Heart left ventricle (tissue), 16 donors: ENCODE measurements at regions not wholly inside any gene's neighbourhood (a gene's known extent, or its start where the extent isn't known, plus 50 kb on each side); places are given as distances from the start of the nearest gene placed in this dataset.

Experiments used
- ATAC-seq, 4 donors: fragments of 200-7000 bp; cut with Tn5 transposase; one replicate each; pipeline ENCODE4 v1.9.1; 2020 to 2022; ENCODE audit warnings: moderate library complexity in 4 of 4, mild to moderate bottlenecking in 3 of 4, moderate number of reproducible peaks in 1 of 4
- DNase-seq, 5 donors: peaks; one replicate each; pipeline ENCODE4 v3.0.0-alpha.2; 2020
- H3K27ac ChIP-seq, 12 donors: fragments of 200-600 bp; sonication (generic) in 4 of 12; one replicate each; pipeline versions ENCODE4 v1.5.0 to v1.8.0; 2016 to 2022; ENCODE audit warnings: mild to moderate bottlenecking in 2 of 12
- H3K27me3 ChIP-seq, 9 donors: fragments of 200-600 bp; sonication (generic) in 2 of 9; one replicate each; pipeline versions ENCODE4 v1.5.1 to v1.8.0; 2016 to 2022; ENCODE audit warnings: mild to moderate bottlenecking in 3 of 9
- H3K36me3 ChIP-seq, 9 donors: fragments of 200-600 bp; sonication (generic) in 2 of 9; one replicate each; pipeline versions ENCODE4 v1.5.0 to v1.8.0; 2018 to 2022; ENCODE audit warnings: mild to moderate bottlenecking in 2 of 9
- H3K4me1 ChIP-seq, 12 donors: fragments of 200-600 bp; sonication (generic) in 4 of 12; one replicate each; pipeline versions ENCODE4 v1.5.0 to v1.8.0; 2016 to 2022; ENCODE audit warnings: mild to moderate bottlenecking in 3 of 12
- H3K4me3 ChIP-seq, 12 donors: fragments of 200-600 bp; sonication (generic) in 4 of 12; one replicate each; pipeline versions ENCODE4 v1.5.0 to v1.8.0; 2017 to 2022; ENCODE audit warnings: mild to moderate bottlenecking in 9 of 12, moderate library complexity in 4 of 12
- H3K9me3 ChIP-seq, 12 donors: fragments of 200-600 bp; sonication (generic) in 4 of 12; one replicate each; pipeline versions ENCODE4 v1.5.0 to v1.8.0; 2016 to 2022; ENCODE audit warnings: mild to moderate bottlenecking in 1 of 12
- POLR2A ChIP-seq, 2 donors: fragments of 450-650 bp; IDR thresholded peaks; one replicate each; pipeline ENCODE4 v1.6.1; 2017; ENCODE audit warnings: antibody characterized with exemption in 2 of 2, mild to moderate bottlenecking in 2 of 2, moderate library complexity in 2 of 2
- WGBS, 4 donors: extraction: QIAGEN DNeasy Blood & Tissue Kit in 2 of 4; methylation state at CpG; one replicate each; pipeline versions ENCODE4 v1.1.5 to v1.1.7; 2013 to 2018; 5-methylcytosine and 5-hydroxymethylcytosine counted together
- intact Hi-C, 10 donors: fragments of 100-400 bp; cut with DNase I; formaldehyde crosslinking; loops; one replicate each; pipeline versions ENCODE4 v1.11.1 to v1.14.2; 2022
- TF ChIP-seq, protein P1 (sequence below), 12 donors: fragments of 200-600 bp; sonication (generic) in 4 of 12; IDR thresholded peaks; one replicate each; pipeline versions ENCODE4 v1.5.0 to v1.8.0; 2018 to 2022; ENCODE audit warnings: antibody characterized with exemption in 12 of 12, mild to moderate bottlenecking in 5 of 12
- donor health status: ischemic (EF 13 %, LVEDD 7.1; RV severe dilation, severe dysfunction).
- donor health status: healthy with polysubstance abuse.
- donor health status: DM: no; HTN: yes; CAD: no.
- donor health status: DM: no; HTN: no; CAD: no.
- donor health status: ischemic (EF 25% LVEDD 6.9; RV normal size, moderate dysfunction).
- donor health status: ischemic (EF 25% LVEDD 5.7; RV mildly dilated, moderate dysfunction).
- donor health status: healthy.
- donor health status: DM: yes; HTN: yes; CAD: no.
- donor health status: ischemic (EF 35%, LVEDD 5.7; RV mildly dilated, moderate dysfunction).
- donor health status: nonischemic (EF 11% LVEDD 7.7; RV severe dilation, severe dysfunction).
- donor health status: DM: yes; HTN: yes; CAD: no.
- donor health status: PGD.
- donor health status: ischemic (EF 29% LVEDD 5.4; RV normal size, mild dysfunction).
- donor health status: nonischemic (EF 23%, LVEDD 6.1; RV moderate dilation, normal function).

DNA sequence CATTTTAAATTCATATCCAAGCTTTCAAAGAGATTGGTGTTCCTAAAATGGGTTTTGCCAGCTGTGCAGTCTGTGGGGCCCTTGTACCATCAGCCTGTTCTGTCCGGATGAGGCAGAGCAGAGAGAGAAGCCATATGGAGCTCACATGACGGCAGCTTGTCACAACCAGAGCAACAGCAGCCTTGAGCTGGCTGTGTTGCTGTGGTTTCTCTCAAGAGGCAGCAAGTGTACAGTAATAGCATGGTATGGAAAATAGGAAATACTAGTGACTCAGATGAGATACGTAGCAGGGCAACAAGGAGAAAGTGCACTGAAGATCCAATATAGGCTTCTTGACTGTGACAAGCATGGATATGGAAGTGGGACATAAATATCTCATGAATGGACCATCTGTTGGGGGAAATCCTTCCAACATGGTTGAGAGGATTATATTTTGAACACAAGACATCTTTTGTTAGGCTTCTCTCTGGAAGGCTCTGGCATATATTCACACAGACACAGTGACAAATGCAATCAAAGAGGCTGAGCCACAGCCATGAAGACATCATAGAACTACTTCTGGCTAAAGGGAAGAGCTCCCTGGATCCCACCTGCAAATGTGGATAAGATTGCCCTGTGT, 251.0 kb upstream of the TAC1 start:
- H3K9me3 ChIP-seq: no peaks in the 10 kb centered on the region
- H3K4me3 ChIP-seq: no peak overlapping the region
- no peaks in the 10 kb centered on the region for H3K4me1 ChIP-seq
- no peak overlapping the region for H3K27ac ChIP-seq
- WGBS, 4 donors: 30 to 46% (median 36%) methylated on average over 3 of the region's 3 CpGs
- ATAC-seq (no peak), DNase-seq (no peak)
- TF ChIP-seq, protein P1, sequence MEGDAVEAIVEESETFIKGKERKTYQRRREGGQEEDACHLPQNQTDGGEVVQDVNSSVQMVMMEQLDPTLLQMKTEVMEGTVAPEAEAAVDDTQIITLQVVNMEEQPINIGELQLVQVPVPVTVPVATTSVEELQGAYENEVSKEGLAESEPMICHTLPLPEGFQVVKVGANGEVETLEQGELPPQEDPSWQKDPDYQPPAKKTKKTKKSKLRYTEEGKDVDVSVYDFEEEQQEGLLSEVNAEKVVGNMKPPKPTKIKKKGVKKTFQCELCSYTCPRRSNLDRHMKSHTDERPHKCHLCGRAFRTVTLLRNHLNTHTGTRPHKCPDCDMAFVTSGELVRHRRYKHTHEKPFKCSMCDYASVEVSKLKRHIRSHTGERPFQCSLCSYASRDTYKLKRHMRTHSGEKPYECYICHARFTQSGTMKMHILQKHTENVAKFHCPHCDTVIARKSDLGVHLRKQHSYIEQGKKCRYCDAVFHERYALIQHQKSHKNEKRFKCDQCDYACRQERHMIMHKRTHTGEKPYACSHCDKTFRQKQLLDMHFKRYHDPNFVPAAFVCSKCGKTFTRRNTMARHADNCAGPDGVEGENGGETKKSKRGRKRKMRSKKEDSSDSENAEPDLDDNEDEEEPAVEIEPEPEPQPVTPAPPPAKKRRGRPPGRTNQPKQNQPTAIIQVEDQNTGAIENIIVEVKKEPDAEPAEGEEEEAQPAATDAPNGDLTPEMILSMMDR (IDR thresholded peaks at IDR 0.05): no peak
- no peak for TF ChIP-seq POLR2A (IDR thresholded peaks at IDR 0.05)
- H3K36me3 ChIP-seq: no peaks in the 10 kb centered on the region
- intact Hi-C loops: no loop called here
- H3K27me3 ChIP-seq: no peaks in the 10 kb centered on the region

DNA sequence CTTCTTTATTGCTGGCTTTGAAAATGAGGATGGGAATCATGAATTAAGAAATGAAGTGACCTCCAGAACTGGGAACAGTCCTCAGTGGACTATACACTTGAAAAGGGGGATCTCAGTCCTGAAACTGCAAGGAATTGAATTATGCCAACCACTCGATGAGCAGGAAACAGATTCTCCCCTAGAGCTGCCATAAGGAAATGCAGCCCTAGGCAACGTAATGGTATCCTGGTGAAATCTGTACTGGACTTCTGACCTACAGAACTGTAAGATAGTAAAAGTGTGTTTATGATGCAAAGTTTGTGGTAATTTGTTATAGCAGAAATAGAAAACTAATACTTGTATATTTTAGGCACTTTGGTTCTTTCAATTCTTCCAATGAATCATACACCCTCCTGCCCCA, 236.4 kb upstream of the TAC1 start:
- Histone ChIP-seq H3K27me3 (peaks cover 0 to 3% (median 0%) of the 10 kb centered on the region in 9 donors), H3K9me3 (no peaks in the 10 kb centered on the region), H3K4me3 (no peak overlapping the region), H3K4me1 (no peaks in the 10 kb centered on the region), H3K27ac (no peak overlapping the region), H3K36me3 (no peaks in the 10 kb centered on the region)
- intact Hi-C loops: loop anchor here in 7 of 10 donors (5.0 to 10.0 kb wide), 2 partner anchors 339 to 342 kb away; no protein-coding TSS in a partner anchor
- 64 to 68% (median 66%) methylated on average over 2 of the region's 2 CpGs for WGBS, 4 donors
- no peak for DNase-seq
- TF ChIP-seq POLR2A (IDR thresholded peaks at IDR 0.05): no peak
- TF ChIP-seq, protein P1 (IDR thresholded peaks at IDR 0.05): no peak
- no peak for ATAC-seq

DNA sequence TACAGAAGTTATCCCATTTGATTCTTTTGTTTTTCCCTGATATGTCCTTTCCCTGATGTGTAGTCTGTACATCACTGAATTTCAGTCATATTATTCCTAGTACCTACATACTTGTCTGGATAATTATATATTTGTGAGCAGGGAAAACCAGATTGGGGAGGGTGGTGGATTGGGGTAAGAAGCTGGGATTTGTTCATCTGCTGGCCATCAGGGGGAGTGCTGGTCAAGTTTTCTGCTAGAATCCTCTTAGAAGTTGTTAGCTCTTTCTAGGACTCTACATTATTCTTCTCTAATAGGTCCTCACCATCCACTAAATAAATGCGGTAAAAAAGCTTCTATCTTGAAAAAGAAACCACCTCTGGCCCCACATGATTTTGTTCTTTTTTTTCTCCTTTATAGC, 232.7 kb upstream of the TAC1 start:
- no peak for DNase-seq
- Histone ChIP-seq H3K4me1 (no peaks in the 10 kb centered on the region), H3K27me3 (no peaks in the 10 kb centered on the region), H3K27ac (no peak overlapping the region), H3K36me3 (no peaks in the 10 kb centered on the region), H3K4me3 (no peak overlapping the region), H3K9me3 (no peaks in the 10 kb centered on the region)
- ATAC-seq: no peak
- no peak for TF ChIP-seq POLR2A (IDR thresholded peaks at IDR 0.05)
- TF ChIP-seq, protein P1 (IDR thresholded peaks at IDR 0.05): peak in 11 of 12 donors; percentile 15 to 50 (median 30)
- intact Hi-C loops: loop anchor here in 7 of 10 donors (5.0 to 10.0 kb wide), 2 partner anchors 336 to 338 kb away; no protein-coding TSS in a partner anchor
- WGBS, 4 donors: 38 to 56% (median 48%) methylated on average over 1 of the region's 1 CpG

DNA sequence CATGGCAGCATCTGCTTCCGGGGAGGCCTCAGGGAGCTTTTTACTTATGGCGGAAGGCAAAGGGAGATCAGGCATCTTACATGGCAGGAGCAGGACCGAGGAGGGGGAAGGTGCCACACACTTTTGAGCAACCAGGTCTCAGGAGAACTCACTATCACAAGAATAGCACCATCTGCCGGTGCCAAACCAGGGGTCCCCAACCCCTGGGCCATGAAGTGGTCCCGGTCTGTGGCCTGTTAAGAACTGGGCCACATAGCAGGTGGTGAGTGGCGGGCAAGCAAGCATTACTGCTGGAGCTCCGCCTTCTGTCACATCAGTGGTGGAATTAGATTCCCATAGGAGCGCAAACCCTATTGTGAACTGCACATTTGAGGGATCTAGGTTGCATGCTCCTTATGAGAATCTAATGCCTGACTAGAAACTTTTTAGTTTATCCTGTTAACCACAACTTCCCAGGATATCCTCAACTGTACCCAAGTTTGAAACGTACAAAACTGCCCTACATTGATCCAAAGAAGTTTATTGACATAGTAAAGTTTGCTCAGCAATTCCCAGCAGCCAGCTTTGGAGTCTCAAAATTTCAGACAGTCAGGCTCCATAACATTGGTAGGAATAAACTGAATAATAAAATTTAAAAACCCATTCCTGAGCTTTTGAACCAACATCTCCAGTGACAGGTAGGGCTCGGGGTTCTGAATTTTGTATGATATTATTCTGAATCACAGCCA, 228.4 kb upstream of the TAC1 start:
- intact Hi-C loops: loop anchor here in 1 of 10 donors (5.0 kb wide), 1 partner anchor 329 kb away; no protein-coding TSS in a partner anchor

More for the DNA sequence above, 228.4 kb upstream of the TAC1 start:
- TF ChIP-seq, protein P1 (IDR thresholded peaks at IDR 0.05): no peak
- TF ChIP-seq POLR2A (IDR thresholded peaks at IDR 0.05): no peak
- no peaks in the 10 kb centered on the region for H3K9me3 ChIP-seq
- H3K4me1 ChIP-seq: no peaks in the 10 kb centered on the region
- no peaks in the 10 kb centered on the region for H3K36me3 ChIP-seq
- no peak for DNase-seq
- no peak overlapping the region for H3K27ac ChIP-seq
- no peak overlapping the region for H3K4me3 ChIP-seq
- H3K27me3 ChIP-seq: no peaks in the 10 kb centered on the region
- ATAC-seq: no peak
- whole genome bisulfite sequencing, 4 donors: 77 to 83% (median 82%) methylated on average over 10 of the region's 10 CpGs
